ENCODE measurements at regions not wholly inside any gene's neighbourhood (a gene's known extent, or its start where the extent isn't known, plus 50 kb on each side); places are given as distances from the start of the nearest gene placed in this dataset.
A peak's percentile ranks its signal among the peaks of the same experiment; 100 is the strongest.

- TF ChIP-seq, protein P1, sequence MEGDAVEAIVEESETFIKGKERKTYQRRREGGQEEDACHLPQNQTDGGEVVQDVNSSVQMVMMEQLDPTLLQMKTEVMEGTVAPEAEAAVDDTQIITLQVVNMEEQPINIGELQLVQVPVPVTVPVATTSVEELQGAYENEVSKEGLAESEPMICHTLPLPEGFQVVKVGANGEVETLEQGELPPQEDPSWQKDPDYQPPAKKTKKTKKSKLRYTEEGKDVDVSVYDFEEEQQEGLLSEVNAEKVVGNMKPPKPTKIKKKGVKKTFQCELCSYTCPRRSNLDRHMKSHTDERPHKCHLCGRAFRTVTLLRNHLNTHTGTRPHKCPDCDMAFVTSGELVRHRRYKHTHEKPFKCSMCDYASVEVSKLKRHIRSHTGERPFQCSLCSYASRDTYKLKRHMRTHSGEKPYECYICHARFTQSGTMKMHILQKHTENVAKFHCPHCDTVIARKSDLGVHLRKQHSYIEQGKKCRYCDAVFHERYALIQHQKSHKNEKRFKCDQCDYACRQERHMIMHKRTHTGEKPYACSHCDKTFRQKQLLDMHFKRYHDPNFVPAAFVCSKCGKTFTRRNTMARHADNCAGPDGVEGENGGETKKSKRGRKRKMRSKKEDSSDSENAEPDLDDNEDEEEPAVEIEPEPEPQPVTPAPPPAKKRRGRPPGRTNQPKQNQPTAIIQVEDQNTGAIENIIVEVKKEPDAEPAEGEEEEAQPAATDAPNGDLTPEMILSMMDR (conservative IDR thresholded peaks at IDR 0.05 in 1 of 2, IDR thresholded peaks at IDR 0.05 in 1 of 2; ENCODE audit: low read depth in 1 of 2, low read length in 2 of 2), result no peak
- TF ChIP-seq EZH2 (IDR thresholded peaks at IDR 0.05; ENCODE audit: low read length, missing control alignments), result no peak
- H3K27ac ChIP-seq (ENCODE audit: insufficient read depth, low read length), result no peak overlapping the region
Observed at GRCh38 chr7:114108510-114108909, 189.7 kb upstream of the PPP1R3A start.

GRCh38 chr7:114107522-114107921 is 188.7 kb upstream of the PPP1R3A start:
- no peak overlapping the region for H3K4me2 ChIP-seq (ENCODE audit: extremely low read depth, insufficient read depth, low read length)
- peak in 1 of 2 donors; percentile 40 for DNase-seq (ENCODE audit: low read depth in 2 of 2)

More at GRCh38 chr7:114108510-114108909, 189.7 kb upstream of the PPP1R3A start:
- DNase-seq (ENCODE audit: low read depth in 2 of 2), result peak in 1 of 2 donors; percentile 51
- H2AFZ ChIP-seq (ENCODE audit: low read length), result no peak overlapping the region
- H3K4me2 ChIP-seq (ENCODE audit: extremely low read depth, insufficient read depth, low read length), result no peak overlapping the region
- H3K4me3 ChIP-seq (replicated peaks in 1 of 4; ENCODE audit: control extremely low read depth in 1 of 4, insufficient read depth in 1 of 4, low read depth in 3 of 4, low read length in 4 of 4), result no peak overlapping the region
- H3K4me1 ChIP-seq (ENCODE audit: control insufficient read depth, extremely low read depth, insufficient read depth, low read length), result no peaks in the 10 kb centered on the region
- no peak overlapping the region for H3K9ac ChIP-seq (ENCODE audit: insufficient read depth, low read length)
- H4K20me1 ChIP-seq (ENCODE audit: control insufficient read depth, extremely low read depth, insufficient read depth, low read length), result no peaks in the 10 kb centered on the region
- H3K36me3 ChIP-seq (ENCODE audit: control insufficient read depth, insufficient read depth, low read length), result no peaks in the 10 kb centered on the region
- H3K79me2 ChIP-seq (ENCODE audit: control insufficient read depth, insufficient read depth, low read length), result no peaks in the 10 kb centered on the region
- H3K27me3 ChIP-seq (ENCODE audit: control insufficient read depth, insufficient read depth, low read length), result no peaks in the 10 kb centered on the region
- no peaks in the 10 kb centered on the region for H3K9me3 ChIP-seq (ENCODE audit: control insufficient read depth, insufficient read depth, low read depth, low read length)

DNA sequence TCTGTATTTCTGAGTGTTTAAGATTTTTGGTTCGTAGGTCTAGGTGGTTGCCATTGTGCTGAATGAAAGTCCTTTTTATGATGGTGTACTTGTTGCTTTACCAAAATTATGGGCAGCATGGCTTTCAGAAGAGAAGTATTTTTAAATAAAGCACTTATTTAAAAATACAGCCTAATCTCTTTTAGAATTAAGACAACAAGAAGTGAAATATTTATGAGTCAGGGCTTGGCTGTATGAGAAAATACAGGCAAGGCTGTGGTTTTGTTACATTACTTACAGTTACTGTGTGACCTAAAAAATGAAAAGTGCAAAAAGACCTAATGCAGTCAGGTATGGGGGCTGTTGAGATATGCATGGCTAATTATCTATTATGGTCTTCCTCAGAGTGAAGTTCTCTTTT is 185.2 kb upstream of the PPP1R3A start:
- no peaks in the 10 kb centered on the region for H3K4me1 ChIP-seq (ENCODE audit: control insufficient read depth, extremely low read depth, insufficient read depth, low read length)
- no peaks in the 10 kb centered on the region for H3K36me3 ChIP-seq (ENCODE audit: control insufficient read depth, insufficient read depth, low read length)
- no peaks in the 10 kb centered on the region for H3K9me3 ChIP-seq (ENCODE audit: control insufficient read depth, insufficient read depth, low read depth, low read length)
- DNase-seq (ENCODE audit: low read depth in 2 of 2), result peak in 1 of 2 donors; percentile 65
- H3K4me2 ChIP-seq (ENCODE audit: extremely low read depth, insufficient read depth, low read length), result no peak overlapping the region
- no peak overlapping the region for H2AFZ ChIP-seq (ENCODE audit: low read length)
- no peak overlapping the region for H3K27ac ChIP-seq (ENCODE audit: insufficient read depth, low read length)
- H3K27me3 ChIP-seq (ENCODE audit: control insufficient read depth, insufficient read depth, low read length), result no peaks in the 10 kb centered on the region
- no peaks in the 10 kb centered on the region for H4K20me1 ChIP-seq (ENCODE audit: control insufficient read depth, extremely low read depth, insufficient read depth, low read length)
- H3K9ac ChIP-seq (ENCODE audit: insufficient read depth, low read length), result no peak overlapping the region
- H3K79me2 ChIP-seq (ENCODE audit: control insufficient read depth, insufficient read depth, low read length), result no peaks in the 10 kb centered on the region
- H3K4me3 ChIP-seq (replicated peaks in 1 of 4; ENCODE audit: control extremely low read depth in 1 of 4, insufficient read depth in 1 of 4, low read depth in 3 of 4, low read length in 4 of 4), result no peak overlapping the region
- no peak for TF ChIP-seq EZH2 (IDR thresholded peaks at IDR 0.05; ENCODE audit: low read length, missing control alignments)
- TF ChIP-seq, protein P1 (conservative IDR thresholded peaks at IDR 0.05 in 1 of 2, IDR thresholded peaks at IDR 0.05 in 1 of 2; ENCODE audit: low read depth in 1 of 2, low read length in 2 of 2), result no peak

More at GRCh38 chr7:114107522-114107921, 188.7 kb upstream of the PPP1R3A start:
- no peak overlapping the region for H2AFZ ChIP-seq (ENCODE audit: low read length)
- no peak overlapping the region for H3K4me3 ChIP-seq (replicated peaks in 1 of 4; ENCODE audit: control extremely low read depth in 1 of 4, insufficient read depth in 1 of 4, low read depth in 3 of 4, low read length in 4 of 4)
- no peaks in the 10 kb centered on the region for H3K27me3 ChIP-seq (ENCODE audit: control insufficient read depth, insufficient read depth, low read length)
- no peak overlapping the region for H3K9ac ChIP-seq (ENCODE audit: insufficient read depth, low read length)
- TF ChIP-seq EZH2 (IDR thresholded peaks at IDR 0.05; ENCODE audit: low read length, missing control alignments), result no peak
- TF ChIP-seq, protein P1 (conservative IDR thresholded peaks at IDR 0.05 in 1 of 2, IDR thresholded peaks at IDR 0.05 in 1 of 2; ENCODE audit: low read depth in 1 of 2, low read length in 2 of 2), result no peak
- H3K36me3 ChIP-seq (ENCODE audit: control insufficient read depth, insufficient read depth, low read length), result no peaks in the 10 kb centered on the region
- H3K27ac ChIP-seq (ENCODE audit: insufficient read depth, low read length), result no peak overlapping the region
- H3K9me3 ChIP-seq (ENCODE audit: control insufficient read depth, insufficient read depth, low read depth, low read length), result no peaks in the 10 kb centered on the region
- H3K79me2 ChIP-seq (ENCODE audit: control insufficient read depth, insufficient read depth, low read length), result no peaks in the 10 kb centered on the region
- no peaks in the 10 kb centered on the region for H4K20me1 ChIP-seq (ENCODE audit: control insufficient read depth, extremely low read depth, insufficient read depth, low read length)
- H3K4me1 ChIP-seq (ENCODE audit: control insufficient read depth, extremely low read depth, insufficient read depth, low read length), result no peaks in the 10 kb centered on the region
